HCT116 (cell line): ENCODE measurements at regions not wholly inside any gene's neighbourhood (a gene's known extent, or its start where the extent isn't known, plus 50 kb on each side); places are given as distances from the start of the nearest gene placed in this dataset.

Experiments used
- ATAC-seq: fragments of 200-7000 bp; cut with Tn5 transposase; 2 replicates; pipeline ENCODE4 v1.9.1; 2020; ENCODE audit warnings: mild to moderate bottlenecking, moderate library complexity
- BruUV-seq: library from RNA; stranded (reverse); fragments of 400-500 nt; replicated peaks from 2 replicates; lab custom pipeline; 2021; lab: Mats Ljungman, UMichigan
- CTCF ChIA-PET: fragments of 300-600 bp; sonication (Branson Sonifier 250); formaldehyde crosslinking; loops from one replicate; lab custom pipeline; 2021; ENCODE audit warnings: antibody characterized with exemption; lab: Charles Lee
- POLR2A ChIA-PET: fragments of 300-600, 350-600 bp; sonication (Branson Sonifier 250); formaldehyde crosslinking; loops from one replicate; lab custom pipeline; 2021; ENCODE audit warnings: antibody characterized with exemption; lab: Charles Lee
- RAD21 ChIA-PET, 2 experiments: fragments of 300-600 bp; sonication (Branson Sonifier 250); formaldehyde crosslinking; loops; one replicate each; lab custom pipeline; 2023; ENCODE audit warnings: low total read pairs in 2 of 2; ENCODE audit not compliant: uncharacterized antibody in 2 of 2, unreplicated experiment in 2 of 2, low non-redundant PET in 1 of 2; lab: Charles Lee
- DNase-seq: peaks from one replicate; pipeline ENCODE4 v3.0.0-alpha.2; 2010; ENCODE audit warnings: low read depth, low spot score
- H2AFZ ChIP-seq: fragments of 200-600 bp; shearing (Covaris generic), sonication (generic); 2 replicates; pipeline ENCODE4 v1.6.1; 2017; ENCODE audit warnings: low read depth, mixed run types, mixed read lengths, antibody characterized with exemption, low read length; ENCODE audit not compliant: poor library complexity, severe bottlenecking
- H3K27ac ChIP-seq: 2 replicates; pipeline ENCODE4 v1.5.1; 2012; ENCODE audit warnings: low read depth, low read length
- H3K27me3 ChIP-seq: fragments of 200-600 bp; sonication (generic); 2 replicates; pipeline ENCODE4 v1.6.1; 2016; ENCODE audit warnings: mixed run types, low read length, mixed read lengths; ENCODE audit not compliant: insufficient read depth
- H3K36me3 ChIP-seq, 2 experiments: fragments of 200-500 bp in 1 of 2; fragments of 200-600 bp in 1 of 2; sonication (Bioruptor generic) in 1 of 2; sonication (generic) in 1 of 2; 2 replicates each; pipeline versions ENCODE4 v1.5.1 to v1.6.1; 2014 to 2016; ENCODE audit warnings: low read length in 2 of 2, inconsistent platforms in 1 of 2, mixed read lengths in 1 of 2, mixed run types in 1 of 2; ENCODE audit not compliant: insufficient read depth in 2 of 2, control insufficient read depth in 1 of 2
- H3K4me1 ChIP-seq, 2 experiments: fragments of 200-600 bp in 1 of 2; sonication (generic) in 1 of 2; 2 replicates each; pipeline versions ENCODE4 v1.5.1 to v1.6.1; 2012 to 2017; ENCODE audit warnings: low read length in 2 of 2, inconsistent platforms in 1 of 2, mild to moderate bottlenecking in 1 of 2, mixed read lengths in 1 of 2, mixed run types in 1 of 2, moderate library complexity in 1 of 2; ENCODE audit not compliant: insufficient read depth in 2 of 2, control insufficient read depth in 1 of 2
- H3K4me2 ChIP-seq: fragments of 200-600 bp; sonication (generic); 2 replicates; pipeline ENCODE4 v1.6.1; 2017; ENCODE audit warnings: mixed run types, low read length, mixed read lengths
- H3K4me3 ChIP-seq, 2 experiments: fragments of 200-600 bp in 1 of 2; sonication (generic) in 1 of 2; replicated peaks in 1 of 2; 2 replicates each; pipeline ENCODE4 v1.5.1; 2011 to 2016; ENCODE audit warnings: low read length in 2 of 2, control low read depth in 1 of 2, low read depth in 1 of 2, mild to moderate bottlenecking in 1 of 2, mixed read lengths in 1 of 2, mixed run types in 1 of 2
- H3K79me2 ChIP-seq: fragments of 200-600 bp; sonication (generic); 2 replicates; pipeline ENCODE4 v1.6.1; 2017; ENCODE audit warnings: mild to moderate bottlenecking, mixed run types, low read length, moderate library complexity, mixed read lengths; ENCODE audit not compliant: insufficient read depth
- H3K9ac ChIP-seq: fragments of 200-600 bp; sonication (generic); 2 replicates; pipeline ENCODE4 v1.6.1; 2016; ENCODE audit warnings: low read length, mixed read lengths
- H3K9me2 ChIP-seq: fragments of 200-600 bp; sonication (generic), shearing (Covaris generic); 2 replicates; pipeline ENCODE4 v1.6.1; 2017; ENCODE audit warnings: mixed run types, mild to moderate bottlenecking, moderate library complexity; ENCODE audit not compliant: insufficient read depth
- H3K9me3 ChIP-seq, 2 experiments: fragments of 200-500 bp in 1 of 2; fragments of 200-600 bp in 1 of 2; sonication (Bioruptor generic) in 1 of 2; sonication (generic) in 1 of 2; 2 replicates each; pipeline ENCODE4 v1.6.1; 2014 to 2017; ENCODE audit warnings: low read length in 2 of 2, mixed read lengths in 2 of 2, inconsistent platforms in 1 of 2, low read depth in 1 of 2, mild to moderate bottlenecking in 1 of 2, mixed run types in 1 of 2, moderate library complexity in 1 of 2; ENCODE audit not compliant: control insufficient read depth in 1 of 2, insufficient read depth in 1 of 2
- H4K20me1 ChIP-seq: fragments of 200-600 bp; sonication (generic), shearing (Covaris generic); 2 replicates; pipeline ENCODE4 v1.6.1; 2017; ENCODE audit warnings: mixed run types, mild to moderate bottlenecking, moderate library complexity; ENCODE audit not compliant: insufficient read depth
- CEBPB ChIP-seq: IDR thresholded peaks from 2 replicates; pipeline ENCODE4 v1.6.1; 2012; ENCODE audit warnings: low read depth
- ELF1 ChIP-seq: IDR thresholded peaks from 2 replicates; pipeline ENCODE4 v1.6.1; 2012; ENCODE audit warnings: low read depth, borderline replicate concordance
- EZH2phosphoT487 ChIP-seq: fragments of 200-600 bp; IDR thresholded peaks from 2 replicates; pipeline ENCODE4 v1.6.1; 2018; ENCODE audit warnings: antibody characterized with exemption, borderline replicate concordance
- FOSL1 ChIP-seq: IDR thresholded peaks from 2 replicates; pipeline ENCODE4 v1.6.1; 2012; ENCODE audit warnings: low read depth
- JUND ChIP-seq: IDR thresholded peaks from 2 replicates; pipeline ENCODE4 v1.6.1; 2012
- RAD21 ChIP-seq: IDR thresholded peaks from 2 replicates; pipeline ENCODE4 v1.6.1; 2012; ENCODE audit warnings: low read depth, mild to moderate bottlenecking
- SIN3A ChIP-seq: IDR thresholded peaks from 2 replicates; pipeline ENCODE4 v1.6.1; 2012; ENCODE audit warnings: low read depth
- SRF ChIP-seq: IDR thresholded peaks from 2 replicates; pipeline ENCODE4 v1.6.1; 2012; ENCODE audit warnings: low read depth
- YY1 ChIP-seq: IDR thresholded peaks from 2 replicates; pipeline ENCODE4 v1.6.1; 2011; ENCODE audit warnings: low read length, low read depth, moderate library complexity, mild to moderate bottlenecking; ENCODE audit not compliant: insufficient replicate concordance; ENCODE audit errors: extremely low read depth
- ZFX ChIP-seq: fragments of 450-650 bp; IDR thresholded peaks from 2 replicates; pipeline ENCODE4 v1.6.1; 2017
- ZNF274 ChIP-seq: fragments of 200-500 bp; sonication (Bioruptor generic); IDR thresholded peaks from 2 replicates; pipeline ENCODE4 v1.6.1; 2014; ENCODE audit warnings: mild to moderate bottlenecking, low read depth, low read length, inconsistent platforms
- intact Hi-C: fragments of 100-400 bp; cut with micrococcal nuclease; formaldehyde crosslinking; loops from 2 replicates; pipeline ENCODE4 v1.10.0; 2022
- TF ChIP-seq, protein P1 (sequence below), 3 experiments: fragments of 200-600 bp in 1 of 3; sonication (generic) in 1 of 3; IDR thresholded peaks in 2 of 3; conservative IDR thresholded peaks in 1 of 3; 2 replicates each; pipeline ENCODE4 v1.5.1; 2012 to 2017; ENCODE audit warnings: low read depth in 2 of 3, low read length in 2 of 3, antibody characterized with exemption in 1 of 3, borderline replicate concordance in 1 of 3, control low read depth in 1 of 3, mild to moderate bottlenecking in 1 of 3, mixed read lengths in 1 of 3, mixed run types in 1 of 3, moderate library complexity in 1 of 3; ENCODE audit not compliant: insufficient read depth in 1 of 3
- TF ChIP-seq, protein P2 (sequence below): IDR thresholded peaks from 2 replicates; pipeline ENCODE4 v1.6.1; 2012; ENCODE audit warnings: low read depth
- TF ChIP-seq, protein P3 (sequence below): IDR thresholded peaks from 2 replicates; pipeline ENCODE4 v1.6.1; 2011; ENCODE audit warnings: mild to moderate bottlenecking, low read length, moderate library complexity; ENCODE audit not compliant: insufficient replicate concordance; ENCODE audit errors: extremely low read depth

DNA sequence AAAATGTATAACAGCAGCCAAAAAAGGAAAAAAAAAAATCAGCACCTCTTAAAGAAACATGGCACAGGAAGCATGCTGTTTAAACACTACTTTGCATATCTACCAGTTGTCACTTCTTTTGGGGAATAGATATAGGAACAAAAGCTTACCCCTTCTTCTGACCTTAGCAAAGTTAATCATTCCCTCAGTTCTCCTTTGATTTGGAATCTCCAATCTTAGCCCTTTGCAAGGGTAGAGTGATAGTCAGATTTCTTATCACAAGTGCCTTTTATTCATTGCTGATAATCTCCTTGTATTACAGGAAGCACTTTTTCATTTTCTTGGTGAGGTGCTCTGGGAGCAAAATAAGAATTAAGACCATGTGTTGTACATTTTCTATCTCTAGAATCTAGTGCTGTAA, 1327.6 kb downstream of the OLFM4 start:
- TF ChIP-seq SRF: no peak
- TF ChIP-seq SIN3A: no peak
- TF ChIP-seq ZFX: no peak
- TF ChIP-seq, protein P1, sequence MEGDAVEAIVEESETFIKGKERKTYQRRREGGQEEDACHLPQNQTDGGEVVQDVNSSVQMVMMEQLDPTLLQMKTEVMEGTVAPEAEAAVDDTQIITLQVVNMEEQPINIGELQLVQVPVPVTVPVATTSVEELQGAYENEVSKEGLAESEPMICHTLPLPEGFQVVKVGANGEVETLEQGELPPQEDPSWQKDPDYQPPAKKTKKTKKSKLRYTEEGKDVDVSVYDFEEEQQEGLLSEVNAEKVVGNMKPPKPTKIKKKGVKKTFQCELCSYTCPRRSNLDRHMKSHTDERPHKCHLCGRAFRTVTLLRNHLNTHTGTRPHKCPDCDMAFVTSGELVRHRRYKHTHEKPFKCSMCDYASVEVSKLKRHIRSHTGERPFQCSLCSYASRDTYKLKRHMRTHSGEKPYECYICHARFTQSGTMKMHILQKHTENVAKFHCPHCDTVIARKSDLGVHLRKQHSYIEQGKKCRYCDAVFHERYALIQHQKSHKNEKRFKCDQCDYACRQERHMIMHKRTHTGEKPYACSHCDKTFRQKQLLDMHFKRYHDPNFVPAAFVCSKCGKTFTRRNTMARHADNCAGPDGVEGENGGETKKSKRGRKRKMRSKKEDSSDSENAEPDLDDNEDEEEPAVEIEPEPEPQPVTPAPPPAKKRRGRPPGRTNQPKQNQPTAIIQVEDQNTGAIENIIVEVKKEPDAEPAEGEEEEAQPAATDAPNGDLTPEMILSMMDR (IDR thresholded peaks at IDR 0.05 in 2 of 3, conservative IDR thresholded peaks at IDR 0.05 in 1 of 3; ENCODE audit: borderline replicate concordance in 1 of 3, insufficient read depth in 1 of 3, low read depth in 2 of 3, low read length in 2 of 3): no peak
- TF ChIP-seq, protein P2, sequence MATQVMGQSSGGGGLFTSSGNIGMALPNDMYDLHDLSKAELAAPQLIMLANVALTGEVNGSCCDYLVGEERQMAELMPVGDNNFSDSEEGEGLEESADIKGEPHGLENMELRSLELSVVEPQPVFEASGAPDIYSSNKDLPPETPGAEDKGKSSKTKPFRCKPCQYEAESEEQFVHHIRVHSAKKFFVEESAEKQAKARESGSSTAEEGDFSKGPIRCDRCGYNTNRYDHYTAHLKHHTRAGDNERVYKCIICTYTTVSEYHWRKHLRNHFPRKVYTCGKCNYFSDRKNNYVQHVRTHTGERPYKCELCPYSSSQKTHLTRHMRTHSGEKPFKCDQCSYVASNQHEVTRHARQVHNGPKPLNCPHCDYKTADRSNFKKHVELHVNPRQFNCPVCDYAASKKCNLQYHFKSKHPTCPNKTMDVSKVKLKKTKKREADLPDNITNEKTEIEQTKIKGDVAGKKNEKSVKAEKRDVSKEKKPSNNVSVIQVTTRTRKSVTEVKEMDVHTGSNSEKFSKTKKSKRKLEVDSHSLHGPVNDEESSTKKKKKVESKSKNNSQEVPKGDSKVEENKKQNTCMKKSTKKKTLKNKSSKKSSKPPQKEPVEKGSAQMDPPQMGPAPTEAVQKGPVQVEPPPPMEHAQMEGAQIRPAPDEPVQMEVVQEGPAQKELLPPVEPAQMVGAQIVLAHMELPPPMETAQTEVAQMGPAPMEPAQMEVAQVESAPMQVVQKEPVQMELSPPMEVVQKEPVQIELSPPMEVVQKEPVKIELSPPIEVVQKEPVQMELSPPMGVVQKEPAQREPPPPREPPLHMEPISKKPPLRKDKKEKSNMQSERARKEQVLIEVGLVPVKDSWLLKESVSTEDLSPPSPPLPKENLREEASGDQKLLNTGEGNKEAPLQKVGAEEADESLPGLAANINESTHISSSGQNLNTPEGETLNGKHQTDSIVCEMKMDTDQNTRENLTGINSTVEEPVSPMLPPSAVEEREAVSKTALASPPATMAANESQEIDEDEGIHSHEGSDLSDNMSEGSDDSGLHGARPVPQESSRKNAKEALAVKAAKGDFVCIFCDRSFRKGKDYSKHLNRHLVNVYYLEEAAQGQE: no peak
- TF ChIP-seq, protein P3, sequence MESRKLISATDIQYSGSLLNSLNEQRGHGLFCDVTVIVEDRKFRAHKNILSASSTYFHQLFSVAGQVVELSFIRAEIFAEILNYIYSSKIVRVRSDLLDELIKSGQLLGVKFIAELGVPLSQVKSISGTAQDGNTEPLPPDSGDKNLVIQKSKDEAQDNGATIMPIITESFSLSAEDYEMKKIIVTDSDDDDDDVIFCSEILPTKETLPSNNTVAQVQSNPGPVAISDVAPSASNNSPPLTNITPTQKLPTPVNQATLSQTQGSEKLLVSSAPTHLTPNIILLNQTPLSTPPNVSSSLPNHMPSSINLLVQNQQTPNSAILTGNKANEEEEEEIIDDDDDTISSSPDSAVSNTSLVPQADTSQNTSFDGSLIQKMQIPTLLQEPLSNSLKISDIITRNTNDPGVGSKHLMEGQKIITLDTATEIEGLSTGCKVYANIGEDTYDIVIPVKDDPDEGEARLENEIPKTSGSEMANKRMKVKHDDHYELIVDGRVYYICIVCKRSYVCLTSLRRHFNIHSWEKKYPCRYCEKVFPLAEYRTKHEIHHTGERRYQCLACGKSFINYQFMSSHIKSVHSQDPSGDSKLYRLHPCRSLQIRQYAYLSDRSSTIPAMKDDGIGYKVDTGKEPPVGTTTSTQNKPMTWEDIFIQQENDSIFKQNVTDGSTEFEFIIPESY: no peak
- TF ChIP-seq ZNF274: no peak
- no peak for TF ChIP-seq YY1
- no peak for TF ChIP-seq CEBPB
- TF ChIP-seq EZH2phosphoT487: no peak
- TF ChIP-seq RAD21: no peak
- no peak for TF ChIP-seq ELF1
- no peak for TF ChIP-seq JUND
- no peak for TF ChIP-seq FOSL1
- no peaks in the 10 kb centered on the region for H3K4me1 ChIP-seq
- ATAC-seq (no peak), DNase-seq (no peak)
- H3K9me2 ChIP-seq: no peaks in the 10 kb centered on the region
- no TSS peak for BruUV-seq
- H3K9me3 ChIP-seq: peaks cover 15 to 29% of the 10 kb centered on the region in 2 experiments; a peak in 2 of 4 replicates
- no peak overlapping the region for H3K27ac ChIP-seq
- ChIA-PET RAD21 (no interaction called here), CTCF (no interaction called here), POLR2A (no interaction called here)
- no peaks in the 10 kb centered on the region for H4K20me1 ChIP-seq
- H3K79me2 ChIP-seq: no peaks in the 10 kb centered on the region
- no peak overlapping the region for H3K9ac ChIP-seq
- H3K4me3 ChIP-seq: no peak overlapping the region
- H2AFZ ChIP-seq: no peak overlapping the region
- no peaks in the 10 kb centered on the region for H3K36me3 ChIP-seq
- intact Hi-C loops: no loop called here
- no peak overlapping the region for H3K4me2 ChIP-seq
- H3K27me3 ChIP-seq: no peaks in the 10 kb centered on the region
